ENCODE measurements at regions not wholly inside any gene's neighbourhood (a gene's known extent, or its start where the extent isn't known, plus 50 kb on each side); places are given as distances from the start of the nearest gene placed in this dataset.

GRCh38 chr2:101617188-101617587 is 80.3 kb upstream of the MAP4K4 start:
- TF ChIP-seq CTCF (conservative IDR thresholded peaks at IDR 0.05 in 1 of 2, IDR thresholded peaks at IDR 0.05 in 1 of 2; ENCODE audit: low read depth in 1 of 2, low read length in 2 of 2) (no peak), EZH2 (IDR thresholded peaks at IDR 0.05; ENCODE audit: low read length, missing control alignments) (no peak)

Data from fibroblast of lung (primary cell).